ENCODE measurements at regions not wholly inside any gene's neighbourhood (a gene's known extent, or its start where the extent isn't known, plus 50 kb on each side); places are given as distances from the start of the nearest gene placed in this dataset.

DNA sequence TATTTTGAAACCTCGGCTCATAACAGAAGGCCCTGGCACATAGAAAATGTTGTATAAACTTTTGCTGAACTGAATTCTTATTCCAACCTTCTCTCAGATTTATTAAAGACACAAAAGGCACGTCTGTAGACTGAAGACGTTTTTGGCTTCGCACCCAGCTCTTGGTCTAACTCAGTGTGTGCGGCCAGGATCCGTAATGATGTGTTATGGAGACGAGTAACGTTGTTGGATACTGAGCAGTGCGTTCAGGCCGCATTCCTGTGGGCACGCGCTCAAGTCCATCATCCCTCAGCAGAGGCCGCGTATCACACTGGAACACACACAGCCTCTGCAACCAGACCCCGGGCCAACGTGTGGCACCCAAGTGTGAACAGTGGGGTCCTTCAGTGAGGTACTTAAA lies 154.8 kb upstream of the RAB4A start:
- peaks cover 2% of the 10 kb centered on the region for H3K36me3 Mint-ChIP-seq

DNA sequence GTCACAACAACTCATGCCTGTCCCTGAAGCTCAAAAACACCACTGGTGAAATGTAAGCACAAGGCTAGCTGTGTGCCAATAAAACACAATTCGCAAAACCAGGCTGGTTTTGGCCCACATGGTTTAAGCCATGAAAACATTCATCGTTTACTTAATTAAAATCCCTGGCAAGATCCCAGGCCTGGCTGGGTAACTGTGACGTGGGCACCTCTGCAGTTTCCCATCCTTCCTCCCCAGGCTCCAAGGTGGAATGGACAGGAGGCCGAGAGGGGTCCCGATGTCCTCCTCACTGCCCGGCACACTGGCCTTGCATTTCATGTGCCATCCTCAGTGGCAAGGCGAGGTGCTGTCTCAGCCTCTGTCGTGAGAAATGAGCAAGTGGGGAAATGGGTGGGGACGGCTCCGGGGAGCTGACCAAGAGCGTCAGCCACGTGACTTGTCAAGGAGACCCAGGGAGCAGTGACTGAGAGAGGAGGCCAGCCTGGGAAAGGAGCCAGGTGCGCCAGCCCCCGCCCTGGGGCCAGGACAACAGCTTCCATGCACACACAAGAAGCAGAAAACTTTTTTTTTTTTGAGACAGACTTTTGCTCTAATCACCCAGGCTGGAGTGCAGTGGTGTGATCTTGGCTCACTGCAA lies 153.1 kb upstream of the RAB4A start:
- Mint-ChIP-seq H3K9me3 (peaks cover 5% of the 10 kb centered on the region), H3K27me3 (peaks cover 10% of the 10 kb centered on the region), H3K36me3 (peaks cover 2% of the 10 kb centered on the region), H3K4me1 (peaks cover 2% of the 10 kb centered on the region), H3K4me3 (no peak overlapping the region), H3K27ac (no peak overlapping the region)
- no peak for ATAC-seq (ENCODE audit: low read depth)
- DNase-seq (ENCODE audit: low spot score in 2 of 2) = no peak

More for the DNA sequence above, 154.8 kb upstream of the RAB4A start:
- no peak for DNase-seq (ENCODE audit: low spot score in 2 of 2)
- peaks cover 9% of the 10 kb centered on the region for H3K27me3 Mint-ChIP-seq
- H3K4me3 Mint-ChIP-seq = no peak overlapping the region
- peaks cover 5% of the 10 kb centered on the region for H3K9me3 Mint-ChIP-seq
- no peaks in the 10 kb centered on the region for H3K4me1 Mint-ChIP-seq
- ATAC-seq (ENCODE audit: low read depth) = no peak
- no peak overlapping the region for H3K27ac Mint-ChIP-seq

DNA sequence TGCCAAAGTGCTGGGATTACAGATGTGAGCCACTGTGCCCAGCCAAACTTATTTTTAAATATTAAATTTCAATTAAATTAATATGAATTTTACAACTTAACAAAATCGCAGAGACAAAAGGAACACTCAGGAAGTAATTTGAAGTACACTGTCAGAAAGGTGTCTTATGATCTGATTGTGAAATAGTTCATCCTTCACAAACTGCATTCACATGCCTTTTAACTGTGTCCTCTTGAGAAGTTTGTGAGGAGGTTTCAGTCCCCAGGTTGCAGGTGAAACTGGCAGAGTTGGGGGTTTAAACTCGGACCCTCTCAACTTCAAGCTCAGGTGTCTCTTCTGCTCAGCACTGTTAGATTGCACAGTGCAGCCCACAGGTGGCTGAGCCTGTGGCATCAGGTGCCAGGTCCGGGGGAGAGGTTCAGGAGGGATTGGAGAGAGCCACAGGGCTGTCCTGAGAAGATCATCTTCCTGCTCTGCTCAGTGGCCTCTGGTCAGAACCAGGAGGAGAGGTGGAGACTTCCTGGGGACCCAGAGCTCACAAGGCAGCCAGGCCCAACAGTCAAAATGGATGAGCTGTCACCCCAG lies 152.3 kb upstream of the RAB4A start:
- Mint-ChIP-seq H3K36me3 (peaks cover 2% of the 10 kb centered on the region), H3K9me3 (peaks cover 5% of the 10 kb centered on the region), H3K4me3 (no peak overlapping the region), H3K27ac (no peak overlapping the region), H3K4me1 (peaks cover 2% of the 10 kb centered on the region), H3K27me3 (peaks cover 10% of the 10 kb centered on the region)
- no peak for ATAC-seq (ENCODE audit: low read depth)
- DNase-seq (ENCODE audit: low spot score in 2 of 2) = no peak

DNA sequence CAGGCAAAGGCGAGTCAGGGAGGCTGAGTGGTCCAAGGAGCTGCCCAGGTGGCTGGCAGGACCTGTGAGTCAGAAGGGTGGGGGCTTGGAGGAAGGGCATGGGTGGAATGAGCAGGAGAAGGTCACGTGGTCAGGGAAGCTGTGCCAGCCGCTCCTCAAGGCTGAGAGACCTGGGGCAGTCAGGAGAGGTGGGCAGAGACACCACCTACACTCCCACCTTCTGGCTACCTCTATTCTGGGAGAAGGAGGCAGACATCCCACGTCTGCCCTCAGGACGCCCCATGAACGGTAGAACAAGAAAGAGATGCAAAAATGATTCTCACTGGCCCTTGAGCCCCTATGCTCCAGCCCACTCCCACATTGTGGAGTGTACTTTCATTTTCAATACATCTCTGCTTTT lies 151.8 kb upstream of the RAB4A start:
- DNase-seq (ENCODE audit: low spot score in 2 of 2) (no peak), ATAC-seq (ENCODE audit: low read depth) (no peak)
- Mint-ChIP-seq H3K36me3 (peaks cover 2% of the 10 kb centered on the region), H3K27me3 (peaks cover 12% of the 10 kb centered on the region), H3K4me3 (no peak overlapping the region), H3K9me3 (peaks cover 5% of the 10 kb centered on the region), H3K27ac (no peak overlapping the region), H3K4me1 (peaks cover 2% of the 10 kb centered on the region)

DNA sequence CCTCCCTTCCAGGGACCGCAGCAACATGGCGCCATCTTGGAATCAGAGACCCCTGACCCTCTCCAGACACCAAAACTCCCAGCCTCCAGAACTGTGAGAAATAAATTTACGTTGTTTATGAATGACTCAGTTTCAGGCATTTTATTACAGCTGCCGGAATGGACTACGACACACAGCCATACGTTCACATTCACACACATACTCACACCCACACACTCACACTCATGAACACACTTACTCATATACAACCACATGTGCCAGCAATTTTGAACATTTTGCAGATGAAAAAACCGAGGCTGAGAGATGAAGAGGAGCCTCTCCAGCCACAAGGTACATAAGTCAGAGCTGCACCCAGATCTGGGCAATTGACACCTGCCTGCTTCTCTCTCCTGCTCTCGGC lies 151.0 kb upstream of the RAB4A start:
- no peak for DNase-seq (ENCODE audit: low spot score in 2 of 2)
- Mint-ChIP-seq H3K27ac (no peak overlapping the region), H3K27me3 (peaks cover 8% of the 10 kb centered on the region), H3K4me1 (peaks cover 2% of the 10 kb centered on the region), H3K4me3 (no peak overlapping the region), H3K36me3 (peaks cover 2% of the 10 kb centered on the region), H3K9me3 (peaks cover 5% of the 10 kb centered on the region)
- ATAC-seq (ENCODE audit: low read depth) = no peak

DNA sequence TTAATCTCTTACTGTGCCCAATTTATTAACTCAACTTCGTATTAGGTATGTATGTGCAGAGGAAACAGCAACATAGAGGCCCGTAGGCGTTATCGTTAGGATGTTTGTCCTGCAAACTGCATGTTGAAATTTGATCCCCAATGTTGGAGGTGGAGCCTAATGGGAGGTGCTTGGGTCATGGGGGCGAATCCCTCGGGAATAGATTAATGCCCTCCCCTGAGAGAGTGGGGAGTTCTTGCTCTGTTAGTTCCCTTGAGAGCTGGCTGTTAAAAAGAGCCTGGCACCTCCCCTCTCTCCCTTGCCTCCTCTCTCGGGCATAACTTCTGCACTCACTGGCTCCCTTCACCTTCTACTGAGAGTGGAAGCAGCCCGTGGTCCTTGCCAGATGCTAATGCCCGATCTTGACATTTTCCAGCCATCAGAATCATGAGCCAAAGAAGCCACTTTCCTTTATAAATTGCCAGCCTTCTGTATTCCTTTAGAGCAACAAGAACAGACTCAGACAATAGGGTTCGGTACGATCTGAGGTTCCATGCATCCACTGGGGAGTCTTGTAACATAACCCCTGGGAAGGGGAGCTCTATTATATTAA lies 149.0 kb upstream of the RAB4A start:
- Mint-ChIP-seq H3K27me3 (peaks cover 9% of the 10 kb centered on the region), H3K9me3 (peaks cover 5% of the 10 kb centered on the region), H3K4me1 (peaks cover 2% of the 10 kb centered on the region), H3K27ac (no peak overlapping the region), H3K4me3 (no peak overlapping the region), H3K36me3 (peaks cover 2% of the 10 kb centered on the region)
- ATAC-seq (ENCODE audit: low read depth) (no peak), DNase-seq (ENCODE audit: low spot score in 2 of 2) (no peak)

DNA sequence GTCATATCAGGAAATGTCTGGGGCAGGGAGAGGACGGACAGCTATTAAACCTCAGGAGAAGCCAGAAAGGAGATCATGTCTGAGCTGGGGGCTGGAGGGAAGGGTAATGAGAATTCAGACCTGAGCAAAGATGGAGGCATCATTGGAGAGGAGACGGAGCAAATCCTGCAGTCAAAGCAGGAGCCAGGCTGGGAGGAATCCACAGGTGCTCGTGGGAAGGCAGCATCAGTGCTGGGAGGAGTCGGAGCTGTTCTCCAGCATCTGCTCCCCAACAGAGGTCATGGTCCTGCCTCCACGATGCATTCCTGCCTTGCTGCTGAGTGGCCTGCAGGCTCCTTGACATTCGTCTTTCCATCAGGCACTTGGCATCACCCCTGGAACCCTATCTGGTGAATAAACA lies 148.3 kb upstream of the RAB4A start:
- peaks cover 9% of the 10 kb centered on the region for H3K27me3 Mint-ChIP-seq
- no peak for DNase-seq (ENCODE audit: low spot score in 2 of 2)

DNA sequence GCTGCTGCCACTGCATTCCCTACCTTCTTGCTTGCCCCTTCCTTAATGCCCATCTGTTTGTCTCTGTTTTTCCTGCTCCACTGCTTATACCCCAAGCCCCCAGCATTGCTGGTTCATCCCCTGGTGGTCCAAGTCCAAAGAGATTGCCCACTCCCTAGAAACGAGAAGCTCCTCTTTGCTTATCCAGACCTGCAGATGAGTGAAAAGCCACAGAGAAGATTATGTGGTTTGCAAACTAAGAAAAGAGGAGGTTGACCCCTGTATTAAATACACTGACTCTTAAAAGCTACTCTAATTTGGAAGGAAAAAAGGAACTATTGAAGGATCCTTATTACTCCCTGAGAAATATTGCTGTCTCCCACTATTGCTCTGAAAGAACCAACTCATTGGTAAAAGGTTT lies 146.8 kb upstream of the RAB4A start:
- Mint-ChIP-seq H3K36me3 (peaks cover 2% of the 10 kb centered on the region), H3K27me3 (peaks cover 15% of the 10 kb centered on the region), H3K27ac (no peak overlapping the region), H3K9me3 (peaks cover 3% of the 10 kb centered on the region), H3K4me3 (no peak overlapping the region), H3K4me1 (peaks cover 7% of the 10 kb centered on the region)
- ATAC-seq (ENCODE audit: low read depth) (no peak), DNase-seq (ENCODE audit: low spot score in 2 of 2) (no peak)

More for the DNA sequence above, 148.3 kb upstream of the RAB4A start:
- Mint-ChIP-seq H3K4me3 (no peak overlapping the region), H3K4me1 (peaks cover 4% of the 10 kb centered on the region), H3K36me3 (peaks cover 2% of the 10 kb centered on the region), H3K9me3 (peaks cover 5% of the 10 kb centered on the region), H3K27ac (no peak overlapping the region)
- ATAC-seq (ENCODE audit: low read depth) = no peak

DNA sequence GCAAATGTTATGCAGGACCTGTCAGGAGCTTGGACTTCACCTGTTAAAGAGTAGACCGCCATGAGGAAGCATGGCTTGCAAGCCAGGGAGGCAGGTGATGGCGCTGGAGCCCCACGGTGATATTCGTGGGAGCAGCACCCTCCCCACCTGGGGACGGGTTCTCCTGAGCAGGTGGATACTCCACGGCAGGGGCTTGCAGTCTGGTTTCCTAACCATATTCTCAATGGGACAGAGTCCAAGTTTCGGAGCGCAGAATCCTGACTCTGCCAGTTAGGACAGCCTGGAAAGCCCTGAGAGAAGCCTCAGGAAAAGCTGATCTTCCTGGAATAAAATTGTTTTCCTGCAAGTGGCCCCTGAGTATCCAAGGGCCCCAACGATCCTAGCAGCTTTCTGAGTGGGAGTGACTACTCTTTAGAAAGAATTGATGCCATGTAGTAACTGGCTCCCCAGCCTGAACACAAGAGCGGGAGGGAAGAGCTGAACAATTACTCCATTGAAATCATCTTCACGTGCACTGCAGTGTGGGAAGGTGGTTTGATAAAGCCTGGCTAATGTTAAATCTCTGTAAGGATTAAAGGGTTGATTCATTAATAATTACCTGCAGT lies 146.3 kb upstream of the RAB4A start:
- H3K27ac Mint-ChIP-seq = no peak overlapping the region
- H3K9me3 Mint-ChIP-seq = peaks cover under 1% of the 10 kb centered on the region
- peaks cover 12% of the 10 kb centered on the region for H3K27me3 Mint-ChIP-seq
- peaks cover 7% of the 10 kb centered on the region for H3K4me1 Mint-ChIP-seq
- no peak overlapping the region for H3K4me3 Mint-ChIP-seq
- DNase-seq (ENCODE audit: low spot score in 2 of 2) (no peak), ATAC-seq (ENCODE audit: low read depth) (no peak)
- H3K36me3 Mint-ChIP-seq = no peaks in the 10 kb centered on the region

DNA sequence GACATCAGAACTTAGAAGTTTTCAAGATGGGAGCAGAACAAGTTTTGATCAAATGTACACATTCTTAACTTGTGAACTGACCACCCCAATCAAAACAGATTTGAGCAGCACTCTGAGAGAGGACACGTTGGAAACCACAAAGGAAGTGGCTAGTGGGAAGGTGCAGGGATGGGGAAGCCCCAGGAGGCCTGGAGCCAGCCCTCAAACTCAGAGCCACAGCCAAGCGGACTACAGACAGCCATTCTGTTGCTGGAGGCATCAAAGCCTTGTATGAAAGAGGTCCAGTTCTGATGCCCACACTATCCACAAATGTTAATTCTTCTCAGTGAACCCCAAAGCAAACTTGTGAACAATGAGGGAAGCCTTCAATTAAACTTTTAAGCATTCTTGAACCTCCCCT lies 143.6 kb upstream of the RAB4A start:
- ATAC-seq (ENCODE audit: low read depth) (no peak), DNase-seq (ENCODE audit: low spot score in 2 of 2) (no peak)
- Mint-ChIP-seq H3K9me3 (no peaks in the 10 kb centered on the region), H3K27ac (no peak overlapping the region), H3K4me1 (peaks cover 13% of the 10 kb centered on the region), H3K4me3 (no peak overlapping the region), H3K27me3 (peaks cover 32% of the 10 kb centered on the region), H3K36me3 (no peaks in the 10 kb centered on the region)

DNA sequence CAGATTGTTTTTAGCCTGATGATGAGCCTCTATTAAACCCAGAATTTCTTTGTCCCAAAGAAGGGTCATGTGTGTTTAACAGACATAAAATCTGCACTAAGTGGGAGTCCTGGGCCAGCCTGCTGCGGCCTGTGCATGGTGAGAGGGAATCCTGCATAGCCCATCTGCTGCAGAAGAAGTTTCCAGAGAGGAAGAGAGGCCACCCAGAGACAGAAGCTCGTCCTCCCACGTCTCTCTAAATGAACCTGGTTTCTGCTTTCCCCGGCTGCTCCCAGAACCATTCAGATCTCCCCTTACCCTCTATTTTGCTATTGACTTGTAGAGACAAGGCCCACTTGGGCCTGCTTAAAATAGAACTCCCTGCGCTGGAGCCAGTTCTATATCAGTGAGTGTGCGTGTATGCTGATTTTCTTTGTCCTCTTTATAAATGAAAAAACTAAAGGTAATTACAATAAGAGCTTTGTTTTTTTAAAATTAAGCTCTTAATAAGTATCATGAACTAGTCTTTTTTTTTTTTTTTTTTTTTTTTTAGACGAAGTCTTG lies 142.8 kb upstream of the RAB4A start:
- Mint-ChIP-seq H3K27me3 (peaks cover 29% of the 10 kb centered on the region), H3K36me3 (no peaks in the 10 kb centered on the region)
- no peak for ATAC-seq (ENCODE audit: low read depth)

DNA sequence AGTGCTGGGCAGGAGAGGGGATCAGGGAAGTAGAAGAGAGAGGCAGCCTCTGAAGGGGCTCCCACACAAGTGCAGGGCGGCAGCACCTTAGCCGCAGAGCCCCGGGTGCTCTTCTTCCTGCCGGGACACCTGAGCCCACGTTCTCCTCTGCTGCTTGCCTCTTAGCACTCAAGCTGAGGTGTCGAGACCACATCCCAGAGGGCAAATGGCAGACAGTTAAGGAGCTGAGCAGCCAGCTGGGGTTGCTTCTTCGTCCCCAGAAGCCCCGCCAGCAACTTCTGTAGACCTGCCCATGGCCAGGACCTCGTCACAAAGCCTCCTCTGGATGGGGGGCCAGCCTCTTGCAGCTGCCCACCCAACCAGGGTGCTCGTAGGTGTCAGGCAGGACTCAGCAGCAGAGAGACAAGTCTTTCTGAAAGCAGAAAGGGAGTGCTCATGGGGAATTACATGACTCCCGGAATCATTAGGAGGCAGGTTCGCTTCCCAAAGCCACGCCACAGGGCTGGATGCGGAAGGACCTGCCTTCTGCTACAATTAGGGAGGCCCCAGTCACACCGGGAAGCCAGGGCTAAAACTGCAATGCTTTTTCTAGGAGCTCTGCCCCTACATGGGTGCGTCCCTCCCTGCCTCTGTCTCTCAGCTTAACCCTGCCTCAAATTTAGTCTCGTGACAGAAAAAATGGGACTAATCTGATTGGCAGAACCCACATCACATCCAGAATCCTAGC lies 141.4 kb upstream of the RAB4A start:
- H3K4me3 Mint-ChIP-seq = no peak overlapping the region
- DNase-seq (ENCODE audit: low spot score in 2 of 2) = no peak
- ATAC-seq (ENCODE audit: low read depth) = no peak

More for the DNA sequence above, 142.8 kb upstream of the RAB4A start:
- DNase-seq (ENCODE audit: low spot score in 2 of 2) = no peak
- no peak overlapping the region for H3K4me3 Mint-ChIP-seq
- H3K4me1 Mint-ChIP-seq = peaks cover 11% of the 10 kb centered on the region
- no peak overlapping the region for H3K27ac Mint-ChIP-seq
- H3K9me3 Mint-ChIP-seq = no peaks in the 10 kb centered on the region

DNA sequence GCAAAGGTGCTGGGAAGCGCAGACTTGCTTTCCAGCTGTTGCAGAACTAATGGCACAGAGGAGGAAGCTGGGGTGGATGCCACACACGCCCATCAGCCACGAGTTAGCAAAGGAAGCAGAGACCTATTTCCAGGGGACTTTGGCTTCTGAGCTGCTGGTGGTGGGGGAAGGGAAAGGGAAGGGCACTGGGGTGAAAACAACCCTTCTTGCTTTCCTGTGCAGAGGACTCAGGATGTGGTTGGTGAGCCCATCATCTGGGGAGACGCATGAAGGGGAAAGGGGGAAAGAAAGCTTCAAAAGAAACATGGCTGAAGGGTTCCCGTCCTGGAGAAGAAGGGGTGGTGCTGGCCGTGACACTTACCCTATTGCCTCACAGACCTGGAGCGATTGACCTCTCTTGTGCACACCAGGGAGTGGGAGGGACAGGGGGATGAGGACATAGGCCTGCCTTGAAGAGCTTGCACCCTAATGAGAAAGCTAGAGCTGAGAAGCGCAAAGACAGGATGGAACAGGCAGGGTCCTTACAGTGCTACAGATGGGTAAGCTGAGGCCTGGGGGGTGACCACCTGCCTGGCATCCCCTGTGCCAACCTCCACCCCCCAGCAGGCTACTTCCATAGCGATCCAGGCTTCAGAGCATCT lies 140.8 kb upstream of the RAB4A start:
- H3K27ac Mint-ChIP-seq = no peak overlapping the region

More for the DNA sequence above, 141.4 kb upstream of the RAB4A start:
- H3K27me3 Mint-ChIP-seq = peaks cover 31% of the 10 kb centered on the region
- H3K36me3 Mint-ChIP-seq = peaks cover 6% of the 10 kb centered on the region
- no peak overlapping the region for H3K27ac Mint-ChIP-seq
- H3K4me1 Mint-ChIP-seq = peaks cover 11% of the 10 kb centered on the region
- H3K9me3 Mint-ChIP-seq = peaks cover 6% of the 10 kb centered on the region

More for the DNA sequence above, 140.8 kb upstream of the RAB4A start:
- Mint-ChIP-seq H3K9me3 (peaks cover 6% of the 10 kb centered on the region), H3K4me3 (no peak overlapping the region), H3K27me3 (peaks cover 31% of the 10 kb centered on the region), H3K36me3 (peaks cover 6% of the 10 kb centered on the region), H3K4me1 (peaks cover 11% of the 10 kb centered on the region)
- ATAC-seq (ENCODE audit: low read depth) (no peak), DNase-seq (ENCODE audit: low spot score in 2 of 2) (no peak)
